ENCODE measurements at regions not wholly inside any gene's neighbourhood (a gene's known extent, or its start where the extent isn't known, plus 50 kb on each side); places are given as distances from the start of the nearest gene placed in this dataset.

- no peak for TF ChIP-seq CTCF (IDR thresholded peaks at IDR 0.05; ENCODE audit: borderline replicate concordance, insufficient read depth, low read depth, low read length)
- H3K4me3 ChIP-seq (ENCODE audit: low read depth, low read length), result no peak overlapping the region
Observed at GRCh38 chr10:128979405-128979804, 487.6 kb upstream of the MGMT start.

GRCh38 chr10:128981251-128981650, 485.8 kb upstream of the MGMT start:
- H3K4me3 ChIP-seq (ENCODE audit: low read depth, low read length), result no peak overlapping the region
- TF ChIP-seq CTCF (IDR thresholded peaks at IDR 0.05; ENCODE audit: borderline replicate concordance, insufficient read depth, low read depth, low read length), result no peak

- no peak overlapping the region for H3K4me3 ChIP-seq (ENCODE audit: low read depth, low read length)
- no peak for TF ChIP-seq CTCF (IDR thresholded peaks at IDR 0.05; ENCODE audit: borderline replicate concordance, insufficient read depth, low read depth, low read length)
Observed at GRCh38 chr10:128981881-128982615, 485.0 kb upstream of the MGMT start.

GRCh38 chr10:128982616-128982915, 484.5 kb upstream of the MGMT start:
- H3K4me3 ChIP-seq (ENCODE audit: low read depth, low read length), result no peak overlapping the region
- no peak for TF ChIP-seq CTCF (IDR thresholded peaks at IDR 0.05; ENCODE audit: borderline replicate concordance, insufficient read depth, low read depth, low read length)

- no peak for TF ChIP-seq CTCF (IDR thresholded peaks at IDR 0.05; ENCODE audit: borderline replicate concordance, insufficient read depth, low read depth, low read length)
Observed at GRCh38 chr10:128985036-128985435, 482.0 kb upstream of the MGMT start.

GRCh38 chr10:128990986-128991385, 476.1 kb upstream of the MGMT start:
- TF ChIP-seq CTCF (IDR thresholded peaks at IDR 0.05; ENCODE audit: borderline replicate concordance, insufficient read depth, low read depth, low read length), result no peak
- no peak overlapping the region for H3K4me3 ChIP-seq (ENCODE audit: low read depth, low read length)

More at GRCh38 chr10:128985036-128985435, 482.0 kb upstream of the MGMT start:
- no peak overlapping the region for H3K4me3 ChIP-seq (ENCODE audit: low read depth, low read length)

- no peak overlapping the region for H3K4me3 ChIP-seq (ENCODE audit: low read depth, low read length)
- TF ChIP-seq CTCF (IDR thresholded peaks at IDR 0.05; ENCODE audit: borderline replicate concordance, insufficient read depth, low read depth, low read length), result no peak
Observed at GRCh38 chr10:128992770-128993169, 474.3 kb upstream of the MGMT start.
